ENCODE measurements at regions not wholly inside any gene's neighbourhood (a gene's known extent, or its start where the extent isn't known, plus 50 kb on each side); places are given as distances from the start of the nearest gene placed in this dataset.

DNA sequence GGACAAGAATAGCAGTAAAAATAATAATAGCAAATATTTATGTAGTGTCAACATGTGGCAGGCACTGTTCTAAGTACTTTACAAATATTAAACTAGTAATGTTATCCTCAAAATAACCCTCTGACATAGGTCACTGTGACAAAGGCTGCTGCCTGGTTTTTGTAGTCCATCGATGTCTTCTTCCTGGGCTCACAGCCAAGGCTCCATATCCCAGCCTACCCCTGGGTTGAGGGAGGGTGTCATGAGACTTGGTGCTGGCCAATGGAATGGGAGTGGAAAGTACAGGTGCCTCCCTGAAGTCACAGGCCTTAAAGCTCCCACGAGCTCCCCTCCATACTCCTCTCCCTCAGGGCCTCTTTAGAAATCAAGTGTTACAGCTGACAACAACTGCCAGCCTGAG, 159.3 kb downstream of the CYRIA start:
- no peak for DNase-seq (ENCODE audit: low spot score)

GRCh38 chr2:16496426-16497388, 168.9 kb downstream of the CYRIA start:
- no peak for DNase-seq (ENCODE audit: low spot score)

GRCh38 chr2:16495509-16496208, 170.0 kb downstream of the CYRIA start:
- no peak for DNase-seq (ENCODE audit: low spot score)

GRCh38 chr2:16494836-16495508, 170.7 kb downstream of the CYRIA start:
- DNase-seq (ENCODE audit: low spot score): no peak

DNA sequence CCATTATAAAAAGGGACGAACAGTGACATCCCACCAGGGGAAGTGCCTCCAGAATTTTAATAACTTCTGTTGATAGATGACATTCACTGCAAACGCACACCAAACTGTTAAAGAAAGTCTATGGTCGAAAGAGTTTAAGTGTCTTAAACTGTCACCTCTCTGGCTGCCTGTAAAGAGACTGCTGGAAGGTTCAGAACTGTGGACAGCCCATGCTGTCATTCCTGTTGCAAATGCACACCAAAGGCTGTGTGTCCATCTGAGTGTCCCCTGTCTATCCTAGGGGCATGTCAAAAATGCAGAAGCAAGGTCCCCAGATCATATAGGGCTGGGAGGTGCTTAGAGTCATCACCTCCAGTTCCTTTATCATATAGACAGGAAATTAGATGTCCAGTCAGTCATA, 171.8 kb downstream of the CYRIA start:
- no peak for DNase-seq (ENCODE audit: low spot score)

- no peak for DNase-seq (ENCODE audit: low spot score)
Measured at GRCh38 chr2:16487686-16488085, 177.9 kb downstream of the CYRIA start.

GRCh38 chr2:16485251-16485650, 180.4 kb downstream of the CYRIA start:
- DNase-seq (ENCODE audit: low spot score): no peak

DNA sequence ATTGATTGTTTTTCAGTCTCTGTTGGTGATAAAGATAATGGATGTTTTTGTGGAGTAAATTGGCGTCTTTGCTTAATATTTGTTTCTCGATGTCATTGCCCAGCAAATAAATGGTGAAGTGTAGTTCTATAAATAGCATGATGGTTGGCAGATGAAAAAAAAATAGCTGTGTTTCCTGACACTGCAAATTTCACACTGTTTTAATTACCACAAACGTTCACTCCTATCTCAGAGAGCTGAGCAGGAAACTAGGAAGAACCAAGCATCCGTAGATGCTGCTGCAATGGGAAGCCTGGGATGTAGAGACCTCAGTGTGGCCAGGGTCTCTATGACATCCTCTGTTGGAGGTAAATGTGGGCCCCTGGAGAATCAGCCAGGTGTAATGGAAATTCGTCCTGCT, 183.2 kb downstream of the CYRIA start:
- no peak for DNase-seq (ENCODE audit: low spot score)

DNA sequence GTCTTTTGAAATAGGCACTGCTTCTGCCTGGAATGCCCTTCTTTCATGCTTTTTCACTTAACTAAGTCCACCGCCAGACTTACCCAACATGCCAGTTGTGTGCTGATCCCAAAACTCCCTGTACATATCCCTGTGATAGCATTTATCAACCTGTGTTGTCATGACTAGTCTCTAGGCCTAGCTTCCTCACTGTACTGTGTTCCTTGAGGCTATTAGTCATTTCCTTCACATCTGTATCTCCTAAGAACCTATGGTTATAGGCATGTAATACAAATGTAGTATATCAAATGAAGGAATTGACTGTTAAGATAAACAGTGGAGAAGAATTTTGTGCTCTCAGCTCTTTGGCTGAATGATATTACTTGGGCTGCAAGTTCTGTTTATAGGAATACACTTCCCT, 184.3 kb downstream of the CYRIA start:
- no peak for DNase-seq (ENCODE audit: low spot score)

GRCh38 chr2:16479721-16480120, 185.9 kb downstream of the CYRIA start:
- no peak for DNase-seq (ENCODE audit: low spot score)

DNA sequence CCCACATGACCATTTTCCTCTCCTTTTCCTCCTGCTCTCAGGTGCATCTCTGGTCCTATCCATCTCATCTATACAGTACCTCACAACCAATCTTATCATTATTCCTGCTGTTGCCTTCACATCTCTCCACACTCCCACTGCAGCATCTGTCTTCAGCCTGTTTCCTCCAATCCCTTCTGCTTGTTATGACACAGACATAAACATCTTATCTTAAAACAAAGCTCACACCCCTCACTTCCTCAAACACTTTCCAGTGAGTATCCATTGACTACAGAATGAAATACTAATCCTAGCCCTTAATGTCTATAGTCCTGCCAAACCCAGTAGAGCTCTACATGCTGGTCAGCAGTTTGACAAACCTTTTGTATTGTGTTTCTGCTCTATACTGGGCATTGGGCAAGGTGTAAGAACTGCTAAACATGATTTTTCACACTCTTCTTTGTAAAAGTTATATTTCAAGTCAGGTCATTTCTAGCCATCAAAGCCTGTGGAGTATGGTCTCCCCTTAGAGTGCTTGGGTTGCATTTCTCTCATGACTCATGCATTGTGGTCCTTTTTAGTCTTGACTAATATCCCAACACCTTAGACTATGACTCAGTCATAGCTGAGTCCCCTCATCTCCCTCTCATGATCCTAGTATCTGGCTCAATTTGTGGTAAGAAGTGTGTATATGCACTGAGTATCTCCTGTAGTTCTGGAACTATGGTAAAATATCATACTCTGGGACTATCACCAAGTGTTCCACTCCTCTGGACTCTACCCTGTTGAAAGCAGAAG, 187.0 kb downstream of the CYRIA start:
- DNase-seq (ENCODE audit: low spot score): no peak

GRCh38 chr2:16477648-16478047, 188.0 kb downstream of the CYRIA start:
- no peak for DNase-seq (ENCODE audit: low spot score)

- DNase-seq (ENCODE audit: low spot score): no peak
Measured at GRCh38 chr2:16476866-16477265, 188.8 kb downstream of the CYRIA start.

GRCh38 chr2:16475986-16476567, 189.6 kb downstream of the CYRIA start:
- no peak for DNase-seq (ENCODE audit: low spot score)

- no peak for DNase-seq (ENCODE audit: low spot score)
Measured at GRCh38 chr2:16475586-16475985, 190.0 kb downstream of the CYRIA start.

- DNase-seq (ENCODE audit: low spot score): no peak
Measured at GRCh38 chr2:16473575-16473974, 192.1 kb downstream of the CYRIA start.

- no peak for DNase-seq (ENCODE audit: low spot score)
Measured at GRCh38 chr2:16470936-16471490, 194.6 kb downstream of the CYRIA start.

DNA sequence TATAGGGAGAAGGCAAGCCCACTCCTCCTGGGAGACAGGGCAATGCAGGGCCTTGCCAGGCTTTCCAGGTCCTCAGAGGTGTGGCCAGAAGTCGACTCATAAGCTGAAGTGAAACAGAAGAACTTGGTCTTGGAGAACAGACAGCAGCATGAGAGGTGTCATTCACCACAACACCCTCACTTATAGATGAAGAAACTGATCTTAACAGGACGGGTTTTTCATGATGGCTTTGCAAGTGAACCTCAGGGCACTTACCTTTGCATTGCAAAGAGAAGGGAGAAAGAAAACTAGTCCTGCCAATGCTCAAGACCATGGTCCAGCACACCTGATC, 198.8 kb downstream of the CYRIA start:
- no peak for DNase-seq (ENCODE audit: low spot score)

- DNase-seq (ENCODE audit: low spot score): no peak
Measured at GRCh38 chr2:16466133-16466820, 199.4 kb downstream of the CYRIA start.

DNA sequence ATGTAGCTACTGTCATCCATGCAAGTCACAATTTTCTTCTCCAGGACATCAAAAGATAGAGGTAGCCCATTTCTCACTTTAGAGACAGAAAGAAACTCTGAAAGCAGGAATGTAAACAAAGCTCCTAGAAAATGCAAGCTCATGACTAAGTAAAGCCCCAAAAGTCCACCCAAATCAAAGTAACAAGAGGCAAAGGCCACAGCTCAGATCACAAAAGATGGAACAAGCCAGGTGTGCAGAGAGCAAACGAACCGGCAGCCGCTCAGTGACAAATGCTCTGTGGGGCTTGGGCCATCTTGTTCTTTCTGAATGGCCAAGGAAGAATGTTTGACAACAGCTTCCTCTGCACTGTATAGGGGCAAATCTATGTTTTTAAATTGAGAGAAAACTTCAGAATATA, 201.0 kb downstream of the CYRIA start:
- no peak for DNase-seq (ENCODE audit: low spot score)

DNA sequence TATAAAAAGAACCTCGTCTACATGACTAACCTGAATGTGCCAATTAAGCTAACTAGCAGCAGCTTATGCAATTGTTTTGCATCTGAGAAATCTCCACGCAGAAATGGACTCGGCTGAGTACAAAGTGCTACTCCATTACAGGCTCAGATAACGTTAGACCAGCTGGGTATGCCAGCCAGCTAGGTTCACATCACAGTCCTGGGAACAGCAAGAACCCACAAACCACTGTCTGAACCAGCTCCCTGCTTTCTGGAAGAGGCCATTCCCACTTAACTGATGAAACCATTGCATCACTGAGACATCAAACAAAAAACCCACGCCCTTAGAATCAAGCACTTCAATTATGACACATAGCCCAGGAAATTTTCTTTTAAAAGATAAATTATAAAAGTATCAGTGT, 202.7 kb downstream of the CYRIA start:
- DNase-seq (ENCODE audit: low spot score): no peak

All from ecto neural progenitor cell (in vitro differentiated cells).